Epithelial cell of proximal tubule (primary cell): ENCODE measurements at regions not wholly inside any gene's neighbourhood (a gene's known extent, or its start where the extent isn't known, plus 50 kb on each side); places are given as distances from the start of the nearest gene placed in this dataset.

Experiments
- DNase-seq: peaks from one replicate; pipeline ENCODE4 v3.0.0-alpha.2; 2011; ENCODE audit warnings: low read depth
- H3K4me3 ChIP-seq: 2 replicates; pipeline ENCODE4 v1.5.1; 2011; ENCODE audit warnings: low read depth, mild to moderate bottlenecking, low read length
- TF ChIP-seq, protein P1 (sequence below): conservative IDR thresholded peaks from 2 replicates; pipeline ENCODE4 v1.5.1; 2012; ENCODE audit warnings: low read depth, mild to moderate bottlenecking, low read length

- no peak overlapping the region for H3K4me3 ChIP-seq
- no peak for DNase-seq
- TF ChIP-seq, protein P1, sequence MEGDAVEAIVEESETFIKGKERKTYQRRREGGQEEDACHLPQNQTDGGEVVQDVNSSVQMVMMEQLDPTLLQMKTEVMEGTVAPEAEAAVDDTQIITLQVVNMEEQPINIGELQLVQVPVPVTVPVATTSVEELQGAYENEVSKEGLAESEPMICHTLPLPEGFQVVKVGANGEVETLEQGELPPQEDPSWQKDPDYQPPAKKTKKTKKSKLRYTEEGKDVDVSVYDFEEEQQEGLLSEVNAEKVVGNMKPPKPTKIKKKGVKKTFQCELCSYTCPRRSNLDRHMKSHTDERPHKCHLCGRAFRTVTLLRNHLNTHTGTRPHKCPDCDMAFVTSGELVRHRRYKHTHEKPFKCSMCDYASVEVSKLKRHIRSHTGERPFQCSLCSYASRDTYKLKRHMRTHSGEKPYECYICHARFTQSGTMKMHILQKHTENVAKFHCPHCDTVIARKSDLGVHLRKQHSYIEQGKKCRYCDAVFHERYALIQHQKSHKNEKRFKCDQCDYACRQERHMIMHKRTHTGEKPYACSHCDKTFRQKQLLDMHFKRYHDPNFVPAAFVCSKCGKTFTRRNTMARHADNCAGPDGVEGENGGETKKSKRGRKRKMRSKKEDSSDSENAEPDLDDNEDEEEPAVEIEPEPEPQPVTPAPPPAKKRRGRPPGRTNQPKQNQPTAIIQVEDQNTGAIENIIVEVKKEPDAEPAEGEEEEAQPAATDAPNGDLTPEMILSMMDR: no peak
Measured at GRCh38 chr5:56450766-56451165, 217.6 kb upstream of the ANKRD55 start.

GRCh38 chr5:56449071-56449640, 216.0 kb upstream of the ANKRD55 start:
- H3K4me3 ChIP-seq: no peak overlapping the region
- DNase-seq: no peak
- TF ChIP-seq, protein P1: no peak

DNA sequence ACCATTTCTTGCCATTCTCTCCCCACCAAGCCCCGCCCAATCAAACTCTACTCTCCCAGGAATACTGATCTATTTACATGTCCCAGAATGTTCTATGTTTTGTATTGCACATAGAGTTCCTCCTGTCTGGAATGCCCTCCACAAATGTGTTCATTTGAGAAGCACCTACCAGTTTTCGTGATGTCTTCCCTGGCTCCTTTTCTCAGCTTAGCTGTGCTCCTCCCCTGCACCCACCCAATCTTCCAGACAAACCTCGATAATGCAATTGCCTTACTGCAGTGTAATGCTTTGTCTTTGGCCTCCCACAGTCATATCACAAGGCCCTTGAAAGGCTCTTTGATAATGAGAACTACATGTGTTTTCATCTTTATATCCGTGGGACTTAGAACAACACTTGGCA, 214.5 kb upstream of the ANKRD55 start:
- TF ChIP-seq, protein P1: no peak
- no peak for DNase-seq
- no peak overlapping the region for H3K4me3 ChIP-seq

DNA sequence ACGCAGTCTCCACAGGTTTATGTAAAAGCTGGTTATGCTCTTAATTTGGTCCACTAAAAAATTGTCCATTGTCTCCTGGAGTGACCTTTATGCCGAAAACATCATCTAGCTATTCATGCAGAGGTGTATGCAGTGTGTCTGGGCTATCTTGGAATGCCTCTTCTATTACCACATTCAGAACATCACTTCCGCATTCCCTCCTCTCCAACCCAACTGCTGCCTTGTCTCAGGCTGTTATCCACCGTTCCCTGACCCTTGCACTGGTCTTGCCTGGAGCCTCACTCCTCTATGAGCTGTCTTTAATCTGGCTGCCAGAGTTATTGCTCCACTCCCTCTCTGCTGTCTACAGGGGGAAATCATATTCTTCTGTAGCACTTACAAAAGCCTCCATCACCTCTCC, 214.1 kb upstream of the ANKRD55 start:
- peak; percentile 85 for DNase-seq
- TF ChIP-seq, protein P1: no peak
- no peak overlapping the region for H3K4me3 ChIP-seq

- no peak overlapping the region for H3K4me3 ChIP-seq
- TF ChIP-seq, protein P1: no peak
- DNase-seq: no peak
Measured at GRCh38 chr5:56446728-56447127, 213.6 kb upstream of the ANKRD55 start.

- DNase-seq: no peak
- TF ChIP-seq, protein P1: no peak
- no peak overlapping the region for H3K4me3 ChIP-seq
Measured at GRCh38 chr5:56443826-56444225, 210.7 kb upstream of the ANKRD55 start.
